Renal cortex interstitium (tissue), 11 donors: ENCODE measurements at regions not wholly inside any gene's neighbourhood (a gene's known extent, or its start where the extent isn't known, plus 50 kb on each side); places are given as distances from the start of the nearest gene placed in this dataset.

ENCODE experiments used
- DNase-seq, 11 donors: peaks; one replicate each; pipeline ENCODE4 v3.0.0-alpha.2; 2013; ENCODE audit warnings: low read depth in 9 of 11, low spot score in 4 of 11; ENCODE audit errors: extremely low read depth in 1 of 11

GRCh38 chr13:39888865-39889810 lies 233.7 kb downstream of the COG6 start:
- DNase-seq: no peak

GRCh38 chr13:39890537-39890936 lies 235.1 kb downstream of the COG6 start:
- DNase-seq: no peak

- no peak for DNase-seq
Observed at GRCh38 chr13:39892721-39893685, 237.5 kb downstream of the COG6 start.

GRCh38 chr13:39893808-39894207 lies 238.3 kb downstream of the COG6 start:
- no peak for DNase-seq

GRCh38 chr13:39894586-39894985 lies 239.1 kb downstream of the COG6 start:
- DNase-seq: no peak

- peak in 2 of 11 donors; percentile 18 to 20 for DNase-seq
Observed at GRCh38 chr13:39895254-39895653, 239.8 kb downstream of the COG6 start.

GRCh38 chr13:39897636-39898035 lies 242.2 kb downstream of the COG6 start:
- DNase-seq: no peak

- DNase-seq: no peak
Observed at GRCh38 chr13:39900106-39900750, 244.8 kb downstream of the COG6 start.

GRCh38 chr13:39904959-39905358 lies 249.5 kb downstream of the COG6 start:
- no peak for DNase-seq

- DNase-seq: no peak
Observed at GRCh38 chr13:39909634-39910033, 254.2 kb downstream of the COG6 start.

- no peak for DNase-seq
Observed at GRCh38 chr13:39910041-39910440, 254.6 kb downstream of the COG6 start.

GRCh38 chr13:39910833-39911232 lies 255.4 kb downstream of the COG6 start:
- no peak for DNase-seq

GRCh38 chr13:39913339-39913738 lies 257.9 kb downstream of the COG6 start:
- DNase-seq: no peak

GRCh38 chr13:39913928-39914327 lies 258.5 kb downstream of the COG6 start:
- no peak for DNase-seq

- no peak for DNase-seq
Observed at GRCh38 chr13:39915418-39915817, 260.0 kb downstream of the COG6 start.

GRCh38 chr13:39916330-39916729 lies 260.9 kb downstream of the COG6 start:
- no peak for DNase-seq

GRCh38 chr13:39918620-39919236 lies 263.3 kb downstream of the COG6 start:
- DNase-seq: no peak

- no peak for DNase-seq
Observed at GRCh38 chr13:39920613-39921012, 265.2 kb downstream of the COG6 start.

GRCh38 chr13:39926345-39926744 lies 270.9 kb downstream of the COG6 start:
- DNase-seq: no peak
